Islet precursor cell (in vitro differentiated cells): ENCODE measurements at regions not wholly inside any gene's neighbourhood (a gene's known extent, or its start where the extent isn't known, plus 50 kb on each side); places are given as distances from the start of the nearest gene placed in this dataset.
A peak's percentile ranks its signal among the peaks of the same experiment; 100 is the strongest.

Experiments
- DNase-seq: peaks from one replicate; pipeline ENCODE4 v3.0.0-alpha.2; 2018

GRCh38 chr15:85984241-85984640 is 95.4 kb upstream of the AGBL1 start:
- DNase-seq, result no peak

- DNase-seq, result peak; percentile 36
These were observed 93.6 kb upstream of the AGBL1 start for GRCh38 chr15:85986116-85986515.

GRCh38 chr15:85986741-85987140 is 92.9 kb upstream of the AGBL1 start:
- peak; percentile 15 for DNase-seq

GRCh38 chr15:85988741-85989140 is 90.9 kb upstream of the AGBL1 start:
- DNase-seq, result peak; percentile 25

- no peak for DNase-seq
These were observed 87.4 kb upstream of the AGBL1 start for GRCh38 chr15:85992224-85992623.

- DNase-seq, result peak; percentile 20
These were observed 86.6 kb upstream of the AGBL1 start for GRCh38 chr15:85993116-85993515.

GRCh38 chr15:85997618-85998017 is 82.1 kb upstream of the AGBL1 start:
- no peak for DNase-seq

GRCh38 chr15:85999658-86000057 is 80.0 kb upstream of the AGBL1 start:
- DNase-seq, result no peak

- no peak for DNase-seq
These were observed 78.5 kb upstream of the AGBL1 start for GRCh38 chr15:86001200-86001599.

- no peak for DNase-seq
These were observed 77.2 kb upstream of the AGBL1 start for GRCh38 chr15:86002444-86002843.

- DNase-seq, result no peak
These were observed 75.6 kb upstream of the AGBL1 start for GRCh38 chr15:86004061-86004460.

GRCh38 chr15:86006546-86006945 is 73.1 kb upstream of the AGBL1 start:
- no peak for DNase-seq

- DNase-seq, result no peak
These were observed 69.9 kb upstream of the AGBL1 start for GRCh38 chr15:86009727-86010126.

GRCh38 chr15:86010398-86010797 is 69.3 kb upstream of the AGBL1 start:
- no peak for DNase-seq

- no peak for DNase-seq
These were observed 68.8 kb upstream of the AGBL1 start for GRCh38 chr15:86010891-86011290.

GRCh38 chr15:86014016-86014415 is 65.7 kb upstream of the AGBL1 start:
- no peak for DNase-seq

- no peak for DNase-seq
These were observed 62.9 kb upstream of the AGBL1 start for GRCh38 chr15:86016750-86017149.

- DNase-seq, result no peak
These were observed 61.0 kb upstream of the AGBL1 start for GRCh38 chr15:86018679-86019078.

- DNase-seq, result peak; percentile 85
These were observed 58.1 kb upstream of the AGBL1 start for GRCh38 chr15:86021281-86022264.

GRCh38 chr15:86028961-86029360 is 50.7 kb upstream of the AGBL1 start:
- DNase-seq, result no peak
